ENCODE measurements at regions not wholly inside any gene's neighbourhood (a gene's known extent, or its start where the extent isn't known, plus 50 kb on each side); places are given as distances from the start of the nearest gene placed in this dataset.

DNA sequence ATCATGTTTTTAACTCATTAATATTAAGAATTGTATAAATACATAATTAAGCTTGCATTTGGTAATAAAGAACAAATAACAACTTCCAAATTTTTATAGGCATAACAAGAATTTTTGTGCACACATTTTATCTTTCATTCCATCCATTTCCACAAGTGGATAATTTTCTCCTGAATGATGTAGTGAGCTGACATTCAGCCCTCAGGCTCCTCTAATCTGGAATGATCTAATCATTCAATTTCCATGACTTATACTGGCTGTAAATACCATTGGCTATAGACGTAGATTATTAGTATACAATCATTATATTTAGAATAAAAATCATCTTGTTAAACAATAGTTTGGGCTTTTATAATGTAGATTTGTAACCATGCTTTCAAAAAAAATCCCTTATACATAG is 287.2 kb upstream of the GHITM start:
- DNase-seq (ENCODE audit: low spot score) = no peak
- TF ChIP-seq, protein P1, sequence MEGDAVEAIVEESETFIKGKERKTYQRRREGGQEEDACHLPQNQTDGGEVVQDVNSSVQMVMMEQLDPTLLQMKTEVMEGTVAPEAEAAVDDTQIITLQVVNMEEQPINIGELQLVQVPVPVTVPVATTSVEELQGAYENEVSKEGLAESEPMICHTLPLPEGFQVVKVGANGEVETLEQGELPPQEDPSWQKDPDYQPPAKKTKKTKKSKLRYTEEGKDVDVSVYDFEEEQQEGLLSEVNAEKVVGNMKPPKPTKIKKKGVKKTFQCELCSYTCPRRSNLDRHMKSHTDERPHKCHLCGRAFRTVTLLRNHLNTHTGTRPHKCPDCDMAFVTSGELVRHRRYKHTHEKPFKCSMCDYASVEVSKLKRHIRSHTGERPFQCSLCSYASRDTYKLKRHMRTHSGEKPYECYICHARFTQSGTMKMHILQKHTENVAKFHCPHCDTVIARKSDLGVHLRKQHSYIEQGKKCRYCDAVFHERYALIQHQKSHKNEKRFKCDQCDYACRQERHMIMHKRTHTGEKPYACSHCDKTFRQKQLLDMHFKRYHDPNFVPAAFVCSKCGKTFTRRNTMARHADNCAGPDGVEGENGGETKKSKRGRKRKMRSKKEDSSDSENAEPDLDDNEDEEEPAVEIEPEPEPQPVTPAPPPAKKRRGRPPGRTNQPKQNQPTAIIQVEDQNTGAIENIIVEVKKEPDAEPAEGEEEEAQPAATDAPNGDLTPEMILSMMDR (IDR thresholded peaks at IDR 0.05; ENCODE audit: poor library complexity, severe bottlenecking) = no peak
- Histone ChIP-seq H3K27ac (ENCODE audit: poor library complexity, severe bottlenecking) (no peak overlapping the region), H3K9me3 (ENCODE audit: severe bottlenecking) (no peaks in the 10 kb centered on the region), H3K4me1 (ENCODE audit: insufficient read depth, poor library complexity, severe bottlenecking) (no peaks in the 10 kb centered on the region), H3K4me3 (ENCODE audit: severe bottlenecking) (no peak overlapping the region), H3K27me3 (ENCODE audit: insufficient read depth, poor library complexity, severe bottlenecking) (no peaks in the 10 kb centered on the region), H3K36me3 (ENCODE audit: low read depth) (no peaks in the 10 kb centered on the region)
- no peak for ATAC-seq (ENCODE audit: low read depth)

DNA sequence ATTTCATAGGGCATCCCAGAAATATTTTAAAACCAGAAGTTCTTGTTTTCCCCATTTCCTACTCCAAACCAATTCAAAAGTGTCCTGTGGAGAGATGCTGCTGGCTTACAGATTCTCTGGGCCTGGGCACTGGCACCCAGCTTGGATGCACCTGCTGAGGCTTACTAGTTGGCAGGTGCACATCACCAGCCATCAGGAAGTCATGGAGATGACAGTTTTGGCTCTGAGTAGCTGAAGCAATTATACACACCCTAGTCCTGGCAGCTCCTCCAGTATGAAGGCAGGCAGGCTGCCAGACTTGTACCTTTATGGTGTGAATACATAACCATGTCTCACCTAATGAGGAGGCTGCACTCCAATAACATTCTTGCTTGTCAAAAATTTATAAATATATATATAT is 276.6 kb upstream of the GHITM start:
- ATAC-seq (ENCODE audit: low read depth) = no peak
- H3K4me3 ChIP-seq (ENCODE audit: severe bottlenecking) = no peak overlapping the region

DNA sequence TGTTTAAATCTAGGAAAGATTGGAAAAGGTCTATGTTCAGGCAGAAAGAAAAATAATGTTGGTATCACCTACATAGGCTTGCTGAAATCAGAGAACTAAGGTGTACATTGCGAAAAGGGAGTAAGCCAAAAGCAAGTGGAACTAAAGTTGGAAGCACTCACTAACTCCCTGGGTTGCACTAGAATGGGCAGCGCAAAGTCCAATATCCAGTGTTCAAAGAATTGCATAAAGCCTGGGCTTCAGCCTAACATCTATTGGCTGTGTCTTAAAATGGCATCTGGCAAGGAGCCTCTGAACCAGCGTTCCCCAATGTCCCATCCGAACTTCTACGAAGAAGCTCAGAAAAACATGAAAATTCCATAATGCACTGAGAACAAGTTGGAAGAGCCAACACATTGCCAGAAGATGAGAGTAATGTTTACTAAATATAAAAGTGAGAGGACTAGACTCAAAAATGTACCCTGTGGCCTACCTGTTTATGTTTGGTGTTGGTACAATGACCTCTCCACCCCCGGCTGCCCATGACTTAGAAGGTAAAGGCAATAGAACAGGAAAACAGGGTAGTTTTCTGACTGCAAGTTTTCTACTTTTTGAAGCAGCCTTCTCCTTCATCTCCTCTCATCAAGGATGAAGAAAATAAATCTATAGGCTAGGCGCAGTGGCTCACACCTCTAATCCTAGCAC is 275.9 kb upstream of the GHITM start:
- no peaks in the 10 kb centered on the region for H3K27me3 ChIP-seq (ENCODE audit: insufficient read depth, poor library complexity, severe bottlenecking)
- H3K36me3 ChIP-seq (ENCODE audit: low read depth) = no peaks in the 10 kb centered on the region
- no peak overlapping the region for H3K4me3 ChIP-seq (ENCODE audit: severe bottlenecking)
- no peak overlapping the region for H3K27ac ChIP-seq (ENCODE audit: poor library complexity, severe bottlenecking)
- DNase-seq (ENCODE audit: low spot score) (no peak), ATAC-seq (ENCODE audit: low read depth) (no peak)
- TF ChIP-seq, protein P1 (IDR thresholded peaks at IDR 0.05; ENCODE audit: poor library complexity, severe bottlenecking) = no peak
- no peaks in the 10 kb centered on the region for H3K4me1 ChIP-seq (ENCODE audit: insufficient read depth, poor library complexity, severe bottlenecking)
- no peaks in the 10 kb centered on the region for H3K9me3 ChIP-seq (ENCODE audit: severe bottlenecking)

More for the DNA sequence above, 276.6 kb upstream of the GHITM start:
- Histone ChIP-seq H3K4me1 (ENCODE audit: insufficient read depth, poor library complexity, severe bottlenecking) (no peaks in the 10 kb centered on the region), H3K9me3 (ENCODE audit: severe bottlenecking) (peaks cover under 1% of the 10 kb centered on the region), H3K36me3 (ENCODE audit: low read depth) (no peaks in the 10 kb centered on the region), H3K27ac (ENCODE audit: poor library complexity, severe bottlenecking) (no peak overlapping the region), H3K27me3 (ENCODE audit: insufficient read depth, poor library complexity, severe bottlenecking) (no peaks in the 10 kb centered on the region)
- DNase-seq (ENCODE audit: low spot score) = no peak
- TF ChIP-seq, protein P1 (IDR thresholded peaks at IDR 0.05; ENCODE audit: poor library complexity, severe bottlenecking) = no peak

DNA sequence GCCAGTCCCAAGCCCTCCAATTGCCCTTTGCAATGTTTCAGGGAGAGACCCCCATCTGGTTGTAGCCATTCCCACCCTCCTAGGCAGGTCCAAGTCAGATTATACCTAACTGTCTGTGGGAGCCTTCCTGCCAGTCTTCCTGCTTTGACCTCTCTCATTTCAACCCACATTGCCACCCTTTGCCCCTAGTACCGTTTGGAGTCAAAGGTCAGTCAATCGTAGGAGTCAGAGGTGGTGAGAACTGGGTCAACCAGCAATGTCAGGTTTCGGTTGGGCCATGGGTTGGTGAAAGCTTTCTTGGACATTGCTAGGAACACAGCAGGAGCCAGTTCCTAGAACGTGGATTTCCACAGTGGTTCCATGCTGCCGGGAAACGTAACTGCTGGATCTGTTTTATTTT is 269.4 kb upstream of the GHITM start:
- Histone ChIP-seq H3K9me3 (ENCODE audit: severe bottlenecking) (no peaks in the 10 kb centered on the region), H3K27ac (ENCODE audit: poor library complexity, severe bottlenecking) (no peak overlapping the region), H3K36me3 (ENCODE audit: low read depth) (no peaks in the 10 kb centered on the region), H3K27me3 (ENCODE audit: insufficient read depth, poor library complexity, severe bottlenecking) (no peaks in the 10 kb centered on the region), H3K4me3 (ENCODE audit: severe bottlenecking) (no peak overlapping the region), H3K4me1 (ENCODE audit: insufficient read depth, poor library complexity, severe bottlenecking) (no peaks in the 10 kb centered on the region)
- ATAC-seq (ENCODE audit: low read depth) (no peak), DNase-seq (ENCODE audit: low spot score) (no peak)
- TF ChIP-seq, protein P1 (IDR thresholded peaks at IDR 0.05; ENCODE audit: poor library complexity, severe bottlenecking) = no peak

Data from RWPE2 (cell line).